IgD-negative memory B cell (primary cell): ENCODE measurements at regions not wholly inside any gene's neighbourhood (a gene's known extent, or its start where the extent isn't known, plus 50 kb on each side); places are given as distances from the start of the nearest gene placed in this dataset.
"Not testable (repeated sequence)": the region's sequence is repeated elsewhere in the genome, so short reads cannot be mapped to it uniquely, and the experiment has no call there.

Experiments used
- H3K27ac Mint-ChIP-seq, 3 donors: one replicate each; pipeline ENCODE4 v1.8.0; 2020 to 2022; ENCODE audit warnings: mild to moderate bottlenecking in 3 of 3, mixed read lengths in 3 of 3, moderate library complexity in 1 of 3
- H3K27me3 Mint-ChIP-seq: one replicate; pipeline ENCODE4 v1.8.0; 2021; ENCODE audit warnings: mixed read lengths
- H3K36me3 Mint-ChIP-seq: one replicate; pipeline ENCODE4 v1.8.0; 2020; ENCODE audit warnings: mild to moderate bottlenecking, mixed read lengths
- H3K4me1 Mint-ChIP-seq, 3 donors: one replicate each; pipeline ENCODE4 v1.8.0; 2020 to 2022; ENCODE audit warnings: mixed read lengths in 3 of 3, mild to moderate bottlenecking in 1 of 3
- H3K4me3 Mint-ChIP-seq, 4 donors: one replicate each; pipeline ENCODE4 v1.8.0; 2020 to 2022; ENCODE audit warnings: mild to moderate bottlenecking in 4 of 4, mixed read lengths in 4 of 4, moderate library complexity in 3 of 4
- H3K9me3 Mint-ChIP-seq, 3 donors: one replicate each; pipeline ENCODE4 v1.8.0; 2020 to 2021; ENCODE audit warnings: mixed read lengths in 3 of 3, mild to moderate bottlenecking in 1 of 3

DNA sequence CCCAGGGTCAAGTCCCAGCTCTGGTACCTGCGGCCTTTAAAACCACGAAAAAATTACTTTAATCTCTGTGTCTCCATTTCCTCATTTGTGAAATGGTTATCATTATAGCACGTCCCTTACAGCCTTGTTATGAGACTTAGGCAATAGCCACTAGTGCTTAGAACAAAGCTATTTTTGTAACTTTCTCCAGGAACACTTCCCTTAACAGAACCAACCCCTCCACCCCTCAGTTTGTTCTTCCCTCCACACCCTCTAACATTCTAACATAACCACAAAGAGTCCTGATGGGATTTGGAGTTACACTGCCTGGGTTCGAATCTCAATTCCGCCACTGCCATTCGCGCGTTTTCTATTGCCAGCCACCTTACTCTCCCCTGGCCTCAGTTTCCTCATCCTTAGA is 2777.4 kb upstream of the TPTE start:
- not testable (repeated sequence) for H3K27ac Mint-ChIP-seq, H3K27me3 Mint-ChIP-seq, H3K36me3 Mint-ChIP-seq, H3K9me3 Mint-ChIP-seq, H3K4me1 Mint-ChIP-seq, H3K4me3 Mint-ChIP-seq

- H3K27ac Mint-ChIP-seq, H3K4me1 Mint-ChIP-seq, H3K27me3 Mint-ChIP-seq, H3K4me3 Mint-ChIP-seq, H3K36me3 Mint-ChIP-seq, H3K9me3 Mint-ChIP-seq: not testable (repeated sequence)
Observed at GRCh38 chr21:7744406-7745099, 2776.8 kb upstream of the TPTE start.

GRCh38 chr21:7745100-7745450 is 2776.3 kb upstream of the TPTE start:
- not testable (repeated sequence) for H3K36me3 Mint-ChIP-seq, H3K27me3 Mint-ChIP-seq, H3K27ac Mint-ChIP-seq, H3K4me3 Mint-ChIP-seq, H3K9me3 Mint-ChIP-seq, H3K4me1 Mint-ChIP-seq

DNA sequence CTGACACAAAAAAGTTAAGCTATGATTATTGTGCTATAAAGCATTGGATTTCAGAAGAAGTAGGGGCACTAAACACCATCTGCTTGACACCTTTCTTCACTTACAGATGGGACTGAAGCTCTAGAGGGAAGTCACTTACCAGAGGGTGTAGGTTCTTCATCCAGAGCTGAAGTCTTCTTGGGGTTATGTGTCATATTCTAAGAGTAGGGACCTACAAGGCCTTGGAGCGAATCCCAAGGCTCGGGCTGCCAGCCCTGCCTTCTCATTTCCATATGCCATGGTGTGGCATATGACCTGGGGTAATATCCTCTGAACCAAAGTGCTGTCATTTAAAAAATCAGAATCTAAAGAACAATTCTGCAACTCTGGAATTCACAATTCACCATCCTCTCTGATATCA is 2773.4 kb upstream of the TPTE start:
- H3K36me3 Mint-ChIP-seq, H3K27me3 Mint-ChIP-seq, H3K4me3 Mint-ChIP-seq, H3K27ac Mint-ChIP-seq, H3K4me1 Mint-ChIP-seq, H3K9me3 Mint-ChIP-seq: not testable (repeated sequence)

GRCh38 chr21:7752611-7753010 is 2768.8 kb upstream of the TPTE start:
- H3K27ac Mint-ChIP-seq, H3K4me1 Mint-ChIP-seq, H3K27me3 Mint-ChIP-seq, H3K9me3 Mint-ChIP-seq, H3K36me3 Mint-ChIP-seq, H3K4me3 Mint-ChIP-seq: not testable (repeated sequence)

GRCh38 chr21:7753380-7753877 is 2768.0 kb upstream of the TPTE start:
- not testable (repeated sequence) for H3K27ac Mint-ChIP-seq, H3K27me3 Mint-ChIP-seq, H3K4me1 Mint-ChIP-seq, H3K36me3 Mint-ChIP-seq, H3K9me3 Mint-ChIP-seq, H3K4me3 Mint-ChIP-seq

DNA sequence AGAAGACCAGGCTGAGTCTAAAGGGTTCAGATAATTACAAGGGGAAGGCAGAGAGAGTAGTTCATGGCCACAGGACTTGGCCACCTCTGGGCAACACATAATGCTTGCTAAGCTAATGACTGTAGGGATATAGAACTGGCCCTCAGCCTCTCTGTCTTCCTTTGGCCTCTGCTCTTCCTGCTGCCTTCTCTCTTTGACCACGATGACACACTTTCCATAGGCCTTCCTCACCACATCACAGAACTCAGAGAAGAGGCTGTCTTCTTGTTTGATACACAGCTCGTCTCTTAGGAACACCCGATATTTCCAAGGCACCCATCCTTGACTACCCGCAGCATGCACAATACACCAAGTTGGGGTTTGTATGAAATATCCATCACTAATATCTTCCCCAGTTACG is 2751.4 kb upstream of the TPTE start:
- not testable (repeated sequence) for H3K9me3 Mint-ChIP-seq, H3K27me3 Mint-ChIP-seq, H3K4me1 Mint-ChIP-seq, H3K36me3 Mint-ChIP-seq, H3K27ac Mint-ChIP-seq, H3K4me3 Mint-ChIP-seq

DNA sequence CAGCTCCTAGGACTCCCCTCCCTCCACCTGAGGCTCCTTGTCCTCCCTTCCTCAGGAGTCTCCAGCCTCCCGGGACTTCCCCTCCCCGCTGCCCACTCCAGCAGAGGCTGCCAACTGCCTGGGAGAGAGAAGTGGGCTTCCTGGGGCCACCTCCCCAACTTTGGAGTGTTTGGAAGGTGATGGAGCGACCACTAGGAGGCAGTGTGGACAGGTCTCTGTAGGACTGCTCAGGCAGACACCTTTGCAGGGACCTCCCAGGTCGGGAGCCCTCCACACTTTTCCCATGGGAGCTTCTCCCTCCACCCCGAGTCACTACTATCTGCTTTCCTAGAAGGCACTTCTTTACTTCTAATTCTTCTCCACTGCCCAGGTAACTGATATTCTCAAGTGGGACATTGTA is 2747.2 kb upstream of the TPTE start:
- not testable (repeated sequence) for H3K27ac Mint-ChIP-seq, H3K4me3 Mint-ChIP-seq, H3K27me3 Mint-ChIP-seq, H3K36me3 Mint-ChIP-seq, H3K4me1 Mint-ChIP-seq, H3K9me3 Mint-ChIP-seq

- H3K4me1 Mint-ChIP-seq, H3K36me3 Mint-ChIP-seq, H3K9me3 Mint-ChIP-seq, H3K27me3 Mint-ChIP-seq: not testable (repeated sequence)
- H3K27ac Mint-ChIP-seq = peak overlapping the region; percentile 25 to 84 (median 47)
- peak overlapping the region in 2 of 4 donors; percentile 49 to 69 for H3K4me3 Mint-ChIP-seq
Observed at GRCh38 chr21:7775327-7775984, 2745.9 kb upstream of the TPTE start.

DNA sequence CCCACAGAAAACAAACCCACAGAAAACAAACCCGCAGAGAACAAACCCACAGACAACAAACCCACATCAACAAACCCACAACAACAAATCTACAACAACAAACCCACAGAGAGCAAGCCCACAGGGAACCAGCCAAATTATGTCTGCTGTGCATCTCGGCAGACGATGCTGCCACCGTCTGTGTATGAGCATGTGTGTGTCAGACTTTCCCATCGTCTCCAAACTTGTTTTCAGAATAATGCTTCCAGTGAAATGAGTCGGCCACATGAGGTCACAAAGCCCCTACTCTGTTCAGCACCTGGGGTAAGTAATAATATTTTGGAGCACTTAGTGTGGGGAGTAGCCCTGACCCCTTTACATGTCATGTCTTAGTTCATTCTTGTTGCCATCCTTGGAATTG is 2745.3 kb upstream of the TPTE start:
- H3K27ac Mint-ChIP-seq = peak overlapping the region in 1 of 3 donors; percentile 84
- H3K9me3 Mint-ChIP-seq, H3K36me3 Mint-ChIP-seq, H3K27me3 Mint-ChIP-seq, H3K4me1 Mint-ChIP-seq: not testable (repeated sequence)
- peak overlapping the region in 1 of 4 donors; percentile 17 for H3K4me3 Mint-ChIP-seq

DNA sequence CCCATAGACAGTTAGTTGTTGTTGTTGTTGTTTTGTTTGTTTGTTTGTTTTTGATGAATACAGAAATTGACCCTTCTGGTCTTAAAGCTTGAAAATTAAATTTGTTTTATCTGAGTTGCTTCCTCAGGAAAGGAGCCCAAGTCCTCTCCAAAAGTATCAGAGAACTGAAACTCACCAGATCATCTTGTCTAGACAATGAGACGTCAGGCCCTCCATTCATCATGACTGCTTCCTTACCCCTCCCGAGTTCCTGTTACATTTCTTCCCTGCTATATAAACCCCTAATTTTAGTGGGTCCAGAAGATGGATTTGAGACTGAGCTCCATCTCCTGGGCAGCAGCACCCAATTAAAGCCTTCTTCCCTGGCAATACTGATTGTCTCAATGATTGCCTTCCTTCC is 2744.8 kb upstream of the TPTE start:
- not testable (repeated sequence) for H3K27ac Mint-ChIP-seq, H3K4me3 Mint-ChIP-seq, H3K36me3 Mint-ChIP-seq

DNA sequence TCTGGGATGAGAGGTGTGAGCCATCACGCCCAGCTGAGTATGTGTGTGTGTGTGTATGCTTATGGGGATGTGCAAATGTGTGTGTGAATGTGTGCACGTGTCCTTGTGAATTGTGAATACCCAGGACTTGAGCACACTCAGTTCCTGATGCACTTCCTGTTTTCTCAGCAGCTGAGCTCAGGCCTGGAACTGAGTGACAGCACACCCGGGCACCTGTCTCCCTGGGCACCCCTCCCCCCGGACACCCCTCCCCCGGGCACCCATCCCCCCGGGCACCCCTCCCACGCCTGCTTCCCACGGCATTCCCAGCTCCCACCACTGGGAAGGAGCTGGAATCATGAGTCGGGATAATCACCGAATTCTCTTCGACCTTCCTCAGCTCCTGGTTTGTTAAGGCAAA is 2744.1 kb upstream of the TPTE start:
- not testable (repeated sequence) for H3K36me3 Mint-ChIP-seq, H3K4me3 Mint-ChIP-seq, H3K27ac Mint-ChIP-seq, H3K9me3 Mint-ChIP-seq, H3K4me1 Mint-ChIP-seq, H3K27me3 Mint-ChIP-seq

More for the DNA sequence above, 2744.8 kb upstream of the TPTE start:
- not testable (repeated sequence) for H3K4me1 Mint-ChIP-seq, H3K27me3 Mint-ChIP-seq, H3K9me3 Mint-ChIP-seq

DNA sequence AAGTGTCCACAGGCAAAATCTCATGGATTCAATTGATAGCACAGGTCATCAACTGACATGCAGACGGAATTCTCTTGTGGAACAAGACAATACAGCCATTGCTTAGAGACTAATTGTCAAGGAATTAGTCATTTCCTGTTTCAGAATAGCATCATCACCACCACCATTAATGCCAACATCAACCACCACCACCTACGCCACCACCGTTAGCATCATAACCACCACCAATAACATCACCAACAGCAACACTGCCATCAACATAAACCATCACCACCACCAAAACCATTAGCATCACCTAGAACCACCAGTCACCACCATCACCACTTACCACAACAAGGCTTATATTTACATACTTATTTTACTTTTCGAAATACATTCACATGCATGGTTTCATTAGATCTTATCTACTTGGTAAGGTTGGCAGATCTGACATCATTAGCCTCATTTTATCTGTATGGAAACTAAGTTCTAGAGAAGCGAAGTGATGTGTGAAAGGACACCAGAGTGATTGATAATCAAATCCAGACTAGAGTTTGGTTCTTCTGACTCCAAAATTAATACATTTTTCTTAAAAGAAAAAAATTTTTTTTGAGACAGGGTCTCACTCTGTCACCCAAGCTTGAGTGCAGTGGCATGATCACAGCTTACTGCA is 2733.8 kb upstream of the TPTE start:
- H3K36me3 Mint-ChIP-seq, H3K27me3 Mint-ChIP-seq, H3K4me3 Mint-ChIP-seq, H3K4me1 Mint-ChIP-seq, H3K9me3 Mint-ChIP-seq, H3K27ac Mint-ChIP-seq: not testable (repeated sequence)

DNA sequence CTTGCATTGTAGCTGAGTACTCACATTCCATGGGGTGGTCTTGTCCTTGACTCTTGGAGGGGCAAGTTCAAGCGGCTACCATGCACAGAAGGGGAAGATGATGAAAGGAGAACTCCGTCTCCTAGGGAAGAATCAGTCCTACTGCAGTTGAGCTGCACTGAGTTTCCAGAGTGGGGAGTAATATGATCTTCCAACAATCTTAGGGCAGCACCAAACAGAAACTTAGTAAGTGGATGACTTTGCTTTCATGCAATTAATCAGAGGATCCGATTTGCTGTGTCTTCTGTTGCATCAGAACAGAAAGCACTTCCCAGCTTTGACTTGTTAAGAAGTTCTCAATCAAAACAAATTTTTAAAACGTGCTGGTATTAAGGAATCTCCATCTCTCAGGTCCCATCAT is 2727.6 kb upstream of the TPTE start:
- H3K27me3 Mint-ChIP-seq, H3K36me3 Mint-ChIP-seq, H3K27ac Mint-ChIP-seq: not testable (repeated sequence)

GRCh38 chr21:7797328-7797727 is 2724.1 kb upstream of the TPTE start:
- not testable (repeated sequence) for H3K27ac Mint-ChIP-seq, H3K4me3 Mint-ChIP-seq, H3K4me1 Mint-ChIP-seq, H3K27me3 Mint-ChIP-seq, H3K9me3 Mint-ChIP-seq, H3K36me3 Mint-ChIP-seq

More for the DNA sequence above, 2727.6 kb upstream of the TPTE start:
- not testable (repeated sequence) for H3K4me3 Mint-ChIP-seq, H3K4me1 Mint-ChIP-seq, H3K9me3 Mint-ChIP-seq

- H3K9me3 Mint-ChIP-seq, H3K36me3 Mint-ChIP-seq, H3K27me3 Mint-ChIP-seq, H3K4me1 Mint-ChIP-seq, H3K4me3 Mint-ChIP-seq, H3K27ac Mint-ChIP-seq: not testable (repeated sequence)
Observed at GRCh38 chr21:7798446-7798845, 2722.9 kb upstream of the TPTE start.
